CD4-positive, alpha-beta T cell treated with Interleukin-2 at 100 ng/mL for 4 hours (primary cell): ENCODE measurements at regions not wholly inside any gene's neighbourhood (a gene's known extent, or its start where the extent isn't known, plus 50 kb on each side); places are given as distances from the start of the nearest gene placed in this dataset.

Source experiments
- DNase-seq: peaks from one replicate; pipeline ENCODE4 v3.0.0-alpha.2; 2020; ENCODE audit warnings: low spot score

GRCh38 chr7:32263611-32264010, 193.4 kb upstream of the PDE1C start:
- DNase-seq: no peak

GRCh38 chr7:32262315-32262714, 192.1 kb upstream of the PDE1C start:
- DNase-seq: no peak

GRCh38 chr7:32259931-32260596, 189.9 kb upstream of the PDE1C start:
- DNase-seq: no peak

GRCh38 chr7:32258265-32258664, 188.1 kb upstream of the PDE1C start:
- DNase-seq: no peak

GRCh38 chr7:32257621-32258020, 187.4 kb upstream of the PDE1C start:
- no peak for DNase-seq

GRCh38 chr7:32256811-32257210, 186.6 kb upstream of the PDE1C start:
- DNase-seq: no peak

- DNase-seq: no peak
Observed at GRCh38 chr7:32256376-32256775, 186.2 kb upstream of the PDE1C start.

- DNase-seq: no peak
Observed at GRCh38 chr7:32255036-32255435, 184.8 kb upstream of the PDE1C start.

GRCh38 chr7:32253299-32253698, 183.1 kb upstream of the PDE1C start:
- no peak for DNase-seq

GRCh38 chr7:32251659-32252058, 181.5 kb upstream of the PDE1C start:
- DNase-seq: no peak

GRCh38 chr7:32250471-32251260, 180.5 kb upstream of the PDE1C start:
- no peak for DNase-seq

GRCh38 chr7:32250003-32250402, 179.8 kb upstream of the PDE1C start:
- DNase-seq: no peak

GRCh38 chr7:32248522-32248921, 178.3 kb upstream of the PDE1C start:
- no peak for DNase-seq

GRCh38 chr7:32244806-32245345, 174.7 kb upstream of the PDE1C start:
- no peak for DNase-seq

- DNase-seq: no peak
Observed at GRCh38 chr7:32243687-32244290, 173.6 kb upstream of the PDE1C start.

- DNase-seq: no peak
Observed at GRCh38 chr7:32242436-32242835, 172.2 kb upstream of the PDE1C start.

GRCh38 chr7:32241636-32242035, 171.4 kb upstream of the PDE1C start:
- DNase-seq: no peak

GRCh38 chr7:32239764-32240163, 169.6 kb upstream of the PDE1C start:
- no peak for DNase-seq

GRCh38 chr7:32228601-32229000, 158.4 kb upstream of the PDE1C start:
- DNase-seq: no peak

- no peak for DNase-seq
Observed at GRCh38 chr7:32227746-32228145, 157.5 kb upstream of the PDE1C start.

- DNase-seq: no peak
Observed at GRCh38 chr7:32224276-32224675, 154.1 kb upstream of the PDE1C start.

- DNase-seq: no peak
Observed at GRCh38 chr7:32223721-32224120, 153.5 kb upstream of the PDE1C start.

GRCh38 chr7:32223071-32223650, 153.0 kb upstream of the PDE1C start:
- no peak for DNase-seq
